Ishikawa (cell line): ENCODE measurements at regions not wholly inside any gene's neighbourhood (a gene's known extent, or its start where the extent isn't known, plus 50 kb on each side); places are given as distances from the start of the nearest gene placed in this dataset.

Source experiments
- CEBPB ChIP-seq: IDR thresholded peaks from 2 replicates; pipeline ENCODE4 v1.6.1; 2012
- EP300 ChIP-seq: IDR thresholded peaks from 2 replicates; pipeline ENCODE4 v1.6.1; 2012; ENCODE audit warnings: borderline replicate concordance
- FOXM1 ChIP-seq: IDR thresholded peaks from 2 replicates; pipeline ENCODE4 v1.6.1; 2012; ENCODE audit warnings: low read depth, borderline replicate concordance
- RAD21 ChIP-seq: IDR thresholded peaks from 2 replicates; pipeline ENCODE4 v1.6.1; 2012; ENCODE audit warnings: low read depth
- YY1 ChIP-seq: IDR thresholded peaks from 2 replicates; pipeline ENCODE4 v1.6.1; 2012; ENCODE audit warnings: low read depth
- TF ChIP-seq, protein P1 (sequence below): IDR thresholded peaks from 2 replicates; pipeline ENCODE4 v1.6.1; 2012
- TF ChIP-seq, protein P2 (sequence below): IDR thresholded peaks from 2 replicates; pipeline ENCODE4 v1.6.1; 2012; ENCODE audit warnings: low read depth, mild to moderate bottlenecking

DNA sequence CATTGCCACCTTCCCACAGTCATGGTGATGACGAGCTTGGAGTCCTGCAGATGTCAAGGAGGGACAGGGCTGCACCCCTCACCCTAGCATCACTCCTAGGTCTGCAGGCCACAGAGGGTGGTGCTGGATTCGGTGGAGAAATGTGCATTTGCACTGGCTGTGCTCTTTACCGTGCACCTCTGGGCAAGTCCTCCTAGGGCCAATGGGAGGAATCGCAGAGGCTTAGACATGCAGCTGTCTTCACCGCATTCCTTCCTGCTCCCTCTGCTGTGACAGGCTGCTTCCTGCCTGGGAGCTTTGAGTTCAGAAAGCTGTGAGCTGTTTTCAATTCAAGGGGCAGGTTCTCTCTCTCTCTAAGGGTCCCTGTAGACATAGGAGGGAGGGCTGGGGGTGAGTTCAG is 85.1 kb downstream of the EDN3 start:
- TF ChIP-seq FOXM1 (no peak), YY1 (no peak), RAD21 (no peak), EP300 (no peak), CEBPB (no peak)
- TF ChIP-seq, protein P1, sequence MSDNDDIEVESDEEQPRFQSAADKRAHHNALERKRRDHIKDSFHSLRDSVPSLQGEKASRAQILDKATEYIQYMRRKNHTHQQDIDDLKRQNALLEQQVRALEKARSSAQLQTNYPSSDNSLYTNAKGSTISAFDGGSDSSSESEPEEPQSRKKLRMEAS = no peak
- TF ChIP-seq, protein P2, sequence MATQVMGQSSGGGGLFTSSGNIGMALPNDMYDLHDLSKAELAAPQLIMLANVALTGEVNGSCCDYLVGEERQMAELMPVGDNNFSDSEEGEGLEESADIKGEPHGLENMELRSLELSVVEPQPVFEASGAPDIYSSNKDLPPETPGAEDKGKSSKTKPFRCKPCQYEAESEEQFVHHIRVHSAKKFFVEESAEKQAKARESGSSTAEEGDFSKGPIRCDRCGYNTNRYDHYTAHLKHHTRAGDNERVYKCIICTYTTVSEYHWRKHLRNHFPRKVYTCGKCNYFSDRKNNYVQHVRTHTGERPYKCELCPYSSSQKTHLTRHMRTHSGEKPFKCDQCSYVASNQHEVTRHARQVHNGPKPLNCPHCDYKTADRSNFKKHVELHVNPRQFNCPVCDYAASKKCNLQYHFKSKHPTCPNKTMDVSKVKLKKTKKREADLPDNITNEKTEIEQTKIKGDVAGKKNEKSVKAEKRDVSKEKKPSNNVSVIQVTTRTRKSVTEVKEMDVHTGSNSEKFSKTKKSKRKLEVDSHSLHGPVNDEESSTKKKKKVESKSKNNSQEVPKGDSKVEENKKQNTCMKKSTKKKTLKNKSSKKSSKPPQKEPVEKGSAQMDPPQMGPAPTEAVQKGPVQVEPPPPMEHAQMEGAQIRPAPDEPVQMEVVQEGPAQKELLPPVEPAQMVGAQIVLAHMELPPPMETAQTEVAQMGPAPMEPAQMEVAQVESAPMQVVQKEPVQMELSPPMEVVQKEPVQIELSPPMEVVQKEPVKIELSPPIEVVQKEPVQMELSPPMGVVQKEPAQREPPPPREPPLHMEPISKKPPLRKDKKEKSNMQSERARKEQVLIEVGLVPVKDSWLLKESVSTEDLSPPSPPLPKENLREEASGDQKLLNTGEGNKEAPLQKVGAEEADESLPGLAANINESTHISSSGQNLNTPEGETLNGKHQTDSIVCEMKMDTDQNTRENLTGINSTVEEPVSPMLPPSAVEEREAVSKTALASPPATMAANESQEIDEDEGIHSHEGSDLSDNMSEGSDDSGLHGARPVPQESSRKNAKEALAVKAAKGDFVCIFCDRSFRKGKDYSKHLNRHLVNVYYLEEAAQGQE = no peak
